ENCODE measurements at regions not wholly inside any gene's neighbourhood (a gene's known extent, or its start where the extent isn't known, plus 50 kb on each side); places are given as distances from the start of the nearest gene placed in this dataset.

GRCh38 chr1:30063621-30064280 lies 659.6 kb downstream of the MATN1 start:
- no peak for DNase-seq

- DNase-seq = no peak
Observed at GRCh38 chr1:30061292-30062220, 661.8 kb downstream of the MATN1 start.

GRCh38 chr1:30060738-30061137 lies 662.6 kb downstream of the MATN1 start:
- no peak for DNase-seq

GRCh38 chr1:30058970-30059369 lies 664.4 kb downstream of the MATN1 start:
- no peak for DNase-seq

GRCh38 chr1:30054126-30054525 lies 669.3 kb downstream of the MATN1 start:
- no peak for DNase-seq

- no peak for DNase-seq
Observed at GRCh38 chr1:30052178-30052577, 671.2 kb downstream of the MATN1 start.

- DNase-seq = no peak
Observed at GRCh38 chr1:30051777-30052176, 671.6 kb downstream of the MATN1 start.

GRCh38 chr1:30049748-30050296 lies 673.6 kb downstream of the MATN1 start:
- DNase-seq = no peak

GRCh38 chr1:30048905-30049304 lies 674.5 kb downstream of the MATN1 start:
- DNase-seq = no peak

GRCh38 chr1:30047576-30047975 lies 675.8 kb downstream of the MATN1 start:
- DNase-seq = no peak

- DNase-seq = no peak
Observed at GRCh38 chr1:30046751-30047150, 676.6 kb downstream of the MATN1 start.

GRCh38 chr1:30045304-30046090 lies 677.9 kb downstream of the MATN1 start:
- no peak for DNase-seq

GRCh38 chr1:30044656-30045144 lies 678.7 kb downstream of the MATN1 start:
- no peak for DNase-seq

- no peak for DNase-seq
Observed at GRCh38 chr1:30043731-30044408, 679.5 kb downstream of the MATN1 start.

- DNase-seq = no peak
Observed at GRCh38 chr1:30043256-30043655, 680.1 kb downstream of the MATN1 start.

- DNase-seq = no peak
Observed at GRCh38 chr1:30042438-30043147, 680.8 kb downstream of the MATN1 start.

- DNase-seq = no peak
Observed at GRCh38 chr1:30041741-30042437, 681.5 kb downstream of the MATN1 start.

- DNase-seq = no peak
Observed at GRCh38 chr1:30040081-30041019, 683.0 kb downstream of the MATN1 start.

GRCh38 chr1:30039354-30040080 lies 683.9 kb downstream of the MATN1 start:
- no peak for DNase-seq
